GM12892 (cell line): ENCODE measurements at regions not wholly inside any gene's neighbourhood (a gene's known extent, or its start where the extent isn't known, plus 50 kb on each side); places are given as distances from the start of the nearest gene placed in this dataset.

Experiments used
- POLR2A ChIP-seq: IDR thresholded peaks from 2 replicates; pipeline ENCODE4 v1.6.1; 2011; ENCODE audit warnings: low read depth, low read length, control low read depth
- POLR2AphosphoS5 ChIP-seq: IDR thresholded peaks from 2 replicates; pipeline ENCODE4 v1.6.1; 2011; ENCODE audit warnings: low read depth, low read length, control low read depth

- no peak for TF ChIP-seq POLR2A
- TF ChIP-seq POLR2AphosphoS5 = no peak
Observed at GRCh38 chr19:30665449-30665848, 293.3 kb downstream of the ZNF536 start.
